ENCODE measurements at regions not wholly inside any gene's neighbourhood (a gene's known extent, or its start where the extent isn't known, plus 50 kb on each side); places are given as distances from the start of the nearest gene placed in this dataset.

DNA sequence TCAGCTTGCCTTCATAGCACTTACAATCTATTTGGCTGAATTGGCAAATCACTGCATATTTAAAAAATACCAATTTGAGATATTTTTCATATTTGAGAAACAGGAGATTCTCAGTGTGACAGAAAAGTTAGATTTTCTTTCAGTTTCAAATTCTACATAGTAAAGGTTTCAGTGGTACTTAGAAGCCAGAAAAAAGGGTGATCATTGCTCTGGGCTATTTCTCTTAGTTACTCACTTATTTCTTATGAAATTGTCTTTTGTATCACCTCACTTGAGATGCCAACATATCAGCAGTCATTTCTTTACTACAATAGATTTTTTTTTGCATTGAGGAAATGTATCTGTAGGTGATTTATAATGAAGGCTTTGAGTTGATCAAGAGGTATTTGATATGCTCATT is 478.2 kb downstream of the GATA3 start:
- DNase-seq (ENCODE audit: extremely low spot score in 2 of 2), result no peak
- intact Hi-C loops (cut with DNase I), result no loop called here
- no peaks in the 10 kb centered on the region for H3K27me3 ChIP-seq
- no peaks in the 10 kb centered on the region for H3K9me3 ChIP-seq
- H3K4me1 ChIP-seq, result no peaks in the 10 kb centered on the region
- H3K27ac ChIP-seq, result no peak overlapping the region
- no peak overlapping the region for H3K4me3 ChIP-seq
- H3K36me3 ChIP-seq, result no peaks in the 10 kb centered on the region
- TF ChIP-seq POLR2AphosphoS5 (IDR thresholded peaks at IDR 0.05; ENCODE audit: insufficient read depth in 1 of 2, low read depth in 1 of 2) (no peak), POLR2A (IDR thresholded peaks at IDR 0.05) (no peak)
- TF ChIP-seq, protein P1, sequence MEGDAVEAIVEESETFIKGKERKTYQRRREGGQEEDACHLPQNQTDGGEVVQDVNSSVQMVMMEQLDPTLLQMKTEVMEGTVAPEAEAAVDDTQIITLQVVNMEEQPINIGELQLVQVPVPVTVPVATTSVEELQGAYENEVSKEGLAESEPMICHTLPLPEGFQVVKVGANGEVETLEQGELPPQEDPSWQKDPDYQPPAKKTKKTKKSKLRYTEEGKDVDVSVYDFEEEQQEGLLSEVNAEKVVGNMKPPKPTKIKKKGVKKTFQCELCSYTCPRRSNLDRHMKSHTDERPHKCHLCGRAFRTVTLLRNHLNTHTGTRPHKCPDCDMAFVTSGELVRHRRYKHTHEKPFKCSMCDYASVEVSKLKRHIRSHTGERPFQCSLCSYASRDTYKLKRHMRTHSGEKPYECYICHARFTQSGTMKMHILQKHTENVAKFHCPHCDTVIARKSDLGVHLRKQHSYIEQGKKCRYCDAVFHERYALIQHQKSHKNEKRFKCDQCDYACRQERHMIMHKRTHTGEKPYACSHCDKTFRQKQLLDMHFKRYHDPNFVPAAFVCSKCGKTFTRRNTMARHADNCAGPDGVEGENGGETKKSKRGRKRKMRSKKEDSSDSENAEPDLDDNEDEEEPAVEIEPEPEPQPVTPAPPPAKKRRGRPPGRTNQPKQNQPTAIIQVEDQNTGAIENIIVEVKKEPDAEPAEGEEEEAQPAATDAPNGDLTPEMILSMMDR (IDR thresholded peaks at IDR 0.05), result no peak

DNA sequence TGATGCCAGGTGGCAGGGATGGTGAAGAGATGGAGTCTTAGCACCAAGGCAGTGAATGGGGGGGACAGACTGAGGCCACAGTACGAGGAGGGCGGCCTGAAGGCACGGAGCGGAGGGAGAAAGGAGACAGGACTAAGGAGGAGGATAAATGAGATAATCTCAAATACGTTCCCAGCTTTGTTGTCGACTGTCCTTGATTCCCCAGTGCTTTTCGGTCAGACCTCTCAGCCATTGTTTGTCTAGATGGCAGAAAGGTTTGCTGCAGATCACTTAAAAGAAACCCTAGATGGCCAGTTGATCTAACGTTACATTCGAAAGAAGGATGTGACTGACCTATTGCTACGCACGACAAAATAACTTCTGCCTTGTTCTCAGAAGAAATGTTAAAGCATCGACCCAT is 479.0 kb downstream of the GATA3 start:
- H3K27me3 ChIP-seq, result no peaks in the 10 kb centered on the region
- H3K4me3 ChIP-seq, result no peak overlapping the region
- no peaks in the 10 kb centered on the region for H3K4me1 ChIP-seq
- intact Hi-C loops (cut with DNase I), result no loop called here
- DNase-seq (ENCODE audit: extremely low spot score in 2 of 2), result no peak
- TF ChIP-seq POLR2A (IDR thresholded peaks at IDR 0.05), result no peak
- no peak for TF ChIP-seq POLR2AphosphoS5 (IDR thresholded peaks at IDR 0.05; ENCODE audit: insufficient read depth in 1 of 2, low read depth in 1 of 2)
- TF ChIP-seq, protein P1 (IDR thresholded peaks at IDR 0.05), result no peak
- H3K27ac ChIP-seq, result no peak overlapping the region
- H3K9me3 ChIP-seq, result no peaks in the 10 kb centered on the region
- H3K36me3 ChIP-seq, result no peaks in the 10 kb centered on the region

DNA sequence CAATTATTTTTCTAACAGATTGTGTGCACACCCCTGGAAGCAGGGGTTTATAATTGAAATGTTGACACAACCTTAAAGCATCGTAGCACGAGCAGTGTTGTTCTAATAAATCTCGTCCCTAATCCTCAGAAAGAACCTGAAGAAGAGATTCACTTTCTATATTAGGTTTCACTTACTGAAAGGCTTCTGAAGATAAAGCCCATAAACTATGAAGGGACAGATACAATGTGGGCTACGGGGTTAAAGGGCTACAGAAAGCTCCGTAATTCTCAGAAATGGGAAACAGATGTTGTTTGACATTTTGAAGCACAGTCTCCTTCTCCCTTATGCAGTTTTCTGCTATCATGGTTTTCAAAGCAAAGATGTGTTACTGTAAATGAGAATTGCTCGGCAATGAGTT is 479.6 kb downstream of the GATA3 start:
- no peaks in the 10 kb centered on the region for H3K36me3 ChIP-seq
- intact Hi-C loops (cut with DNase I), result no loop called here
- H3K4me3 ChIP-seq, result no peak overlapping the region
- H3K27ac ChIP-seq, result no peak overlapping the region
- DNase-seq (ENCODE audit: extremely low spot score in 2 of 2), result no peak
- no peaks in the 10 kb centered on the region for H3K4me1 ChIP-seq
- TF ChIP-seq POLR2A (IDR thresholded peaks at IDR 0.05) (no peak), POLR2AphosphoS5 (IDR thresholded peaks at IDR 0.05; ENCODE audit: insufficient read depth in 1 of 2, low read depth in 1 of 2) (no peak)
- TF ChIP-seq, protein P1 (IDR thresholded peaks at IDR 0.05), result no peak
- no peaks in the 10 kb centered on the region for H3K9me3 ChIP-seq
- no peaks in the 10 kb centered on the region for H3K27me3 ChIP-seq

DNA sequence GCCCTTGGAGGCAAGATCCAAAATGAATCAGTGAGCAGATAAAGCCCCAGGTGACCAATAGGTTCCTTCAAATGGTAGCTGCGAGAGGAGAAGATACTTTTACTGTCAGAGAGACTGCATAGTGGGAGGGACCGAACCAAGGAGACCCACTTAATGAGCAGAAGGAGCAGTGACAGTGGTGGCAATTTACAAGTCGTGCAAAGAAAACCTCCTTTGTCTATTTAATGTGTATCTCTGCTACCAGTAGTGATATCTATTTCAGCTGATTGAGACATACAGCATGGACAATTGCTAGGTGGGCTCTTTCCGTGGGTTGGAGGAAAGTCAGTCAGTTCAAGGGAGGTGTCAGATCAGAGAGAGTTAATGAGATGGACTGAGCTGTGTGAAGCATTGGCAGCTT is 480.4 kb downstream of the GATA3 start:
- Histone ChIP-seq H3K27ac (no peak overlapping the region), H3K9me3 (no peaks in the 10 kb centered on the region), H3K27me3 (no peaks in the 10 kb centered on the region), H3K4me3 (no peak overlapping the region), H3K4me1 (no peaks in the 10 kb centered on the region), H3K36me3 (no peaks in the 10 kb centered on the region)
- TF ChIP-seq POLR2AphosphoS5 (IDR thresholded peaks at IDR 0.05; ENCODE audit: insufficient read depth in 1 of 2, low read depth in 1 of 2), result no peak
- no peak for TF ChIP-seq POLR2A (IDR thresholded peaks at IDR 0.05)
- TF ChIP-seq, protein P1 (IDR thresholded peaks at IDR 0.05), result no peak
- intact Hi-C loops (cut with DNase I), result no loop called here
- DNase-seq (ENCODE audit: extremely low spot score in 2 of 2), result no peak

DNA sequence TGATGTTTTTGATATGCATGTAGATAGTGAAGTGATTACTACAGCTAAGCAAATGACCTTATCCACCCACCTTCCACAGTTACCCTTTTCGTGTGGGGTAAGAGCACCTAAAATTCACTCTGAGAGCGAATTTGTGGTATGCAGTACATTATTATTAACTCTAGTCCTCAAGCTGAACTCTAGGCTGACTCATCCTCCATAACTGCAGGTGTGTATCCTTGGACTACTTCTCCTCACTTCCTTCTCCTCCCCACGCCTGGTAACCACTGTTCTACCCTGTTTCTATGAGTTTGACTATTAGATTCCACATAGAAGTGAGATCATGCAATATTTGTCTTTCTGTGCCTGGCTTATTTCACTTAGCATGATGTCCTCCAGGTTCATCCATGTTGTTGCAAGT is 484.6 kb downstream of the GATA3 start:
- intact Hi-C loops (cut with DNase I), result no loop called here
- H3K27ac ChIP-seq, result no peak overlapping the region
- TF ChIP-seq, protein P1 (IDR thresholded peaks at IDR 0.05), result no peak
- no peak for TF ChIP-seq POLR2AphosphoS5 (IDR thresholded peaks at IDR 0.05; ENCODE audit: insufficient read depth in 1 of 2, low read depth in 1 of 2)
- TF ChIP-seq POLR2A (IDR thresholded peaks at IDR 0.05), result no peak
- H3K27me3 ChIP-seq, result no peaks in the 10 kb centered on the region
- H3K9me3 ChIP-seq, result no peaks in the 10 kb centered on the region
- H3K4me3 ChIP-seq, result no peak overlapping the region
- DNase-seq (ENCODE audit: extremely low spot score in 2 of 2), result no peak
- no peaks in the 10 kb centered on the region for H3K36me3 ChIP-seq
- no peaks in the 10 kb centered on the region for H3K4me1 ChIP-seq
